Osteocyte (in vitro differentiated cells): ENCODE measurements at regions not wholly inside any gene's neighbourhood (a gene's known extent, or its start where the extent isn't known, plus 50 kb on each side); places are given as distances from the start of the nearest gene placed in this dataset.

Experiments used
- DNase-seq: peaks from one replicate; pipeline ENCODE4 v3.0.0; 2021; ENCODE audit warnings: mixed read lengths; ENCODE audit not compliant: unreplicated experiment; ENCODE audit errors: extremely low spot score
- H3K27ac Mint-ChIP-seq: one replicate; pipeline ENCODE4 v1.8.0; 2021; ENCODE audit warnings: mild to moderate bottlenecking, mixed read lengths; ENCODE audit not compliant: unreplicated experiment
- H3K27me3 Mint-ChIP-seq: one replicate; pipeline ENCODE4 v1.8.0; 2021; ENCODE audit warnings: mixed read lengths; ENCODE audit not compliant: unreplicated experiment
- H3K36me3 Mint-ChIP-seq: one replicate; pipeline ENCODE4 v1.8.0; 2021; ENCODE audit warnings: mixed read lengths; ENCODE audit not compliant: unreplicated experiment
- H3K4me1 Mint-ChIP-seq: one replicate; pipeline ENCODE4 v1.8.0; 2021; ENCODE audit warnings: mixed read lengths; ENCODE audit not compliant: unreplicated experiment
- H3K4me3 Mint-ChIP-seq: one replicate; pipeline ENCODE4 v1.8.0; 2021; ENCODE audit warnings: mild to moderate bottlenecking, moderate library complexity, mixed read lengths; ENCODE audit not compliant: unreplicated experiment
- H3K9me3 Mint-ChIP-seq: one replicate; pipeline ENCODE4 v1.8.0; 2021; ENCODE audit warnings: mixed read lengths; ENCODE audit not compliant: unreplicated experiment
- TF ChIP-seq, protein P1 (sequence below): fragments of 200-600 bp; sonication (generic); IDR thresholded peaks from 2 replicates; pipeline ENCODE4 v1.5.0; 2021; ENCODE audit warnings: antibody characterized with exemption, mild to moderate bottlenecking, moderate library complexity

DNA sequence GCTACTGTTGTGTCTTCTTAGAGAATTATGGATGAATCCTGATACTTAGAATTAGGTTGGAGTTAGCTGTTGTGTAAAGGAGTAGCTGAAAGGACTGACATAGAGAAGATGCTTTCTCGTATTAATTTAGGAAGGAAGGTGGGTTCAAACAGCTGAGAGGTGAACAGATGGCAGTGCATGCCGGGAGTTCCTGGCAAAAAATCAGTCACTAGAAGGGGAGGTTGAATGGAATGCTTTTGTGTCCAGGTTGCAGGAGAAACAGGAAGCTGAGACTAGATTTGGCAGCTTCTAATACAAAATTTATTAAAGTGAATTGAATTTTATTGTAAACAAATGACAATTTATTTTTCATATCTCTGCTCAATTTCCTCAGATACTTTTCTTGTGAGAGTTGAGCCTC lies 70.8 kb downstream of the BTG1 start:
- Mint-ChIP-seq H3K36me3 (no peaks in the 10 kb centered on the region), H3K4me1 (peaks cover 63% of the 10 kb centered on the region), H3K27me3 (no peaks in the 10 kb centered on the region), H3K4me3 (no peak overlapping the region), H3K27ac (peak overlapping the region; percentile 95), H3K9me3 (peaks cover 6% of the 10 kb centered on the region)
- DNase-seq: no peak
- TF ChIP-seq, protein P1, sequence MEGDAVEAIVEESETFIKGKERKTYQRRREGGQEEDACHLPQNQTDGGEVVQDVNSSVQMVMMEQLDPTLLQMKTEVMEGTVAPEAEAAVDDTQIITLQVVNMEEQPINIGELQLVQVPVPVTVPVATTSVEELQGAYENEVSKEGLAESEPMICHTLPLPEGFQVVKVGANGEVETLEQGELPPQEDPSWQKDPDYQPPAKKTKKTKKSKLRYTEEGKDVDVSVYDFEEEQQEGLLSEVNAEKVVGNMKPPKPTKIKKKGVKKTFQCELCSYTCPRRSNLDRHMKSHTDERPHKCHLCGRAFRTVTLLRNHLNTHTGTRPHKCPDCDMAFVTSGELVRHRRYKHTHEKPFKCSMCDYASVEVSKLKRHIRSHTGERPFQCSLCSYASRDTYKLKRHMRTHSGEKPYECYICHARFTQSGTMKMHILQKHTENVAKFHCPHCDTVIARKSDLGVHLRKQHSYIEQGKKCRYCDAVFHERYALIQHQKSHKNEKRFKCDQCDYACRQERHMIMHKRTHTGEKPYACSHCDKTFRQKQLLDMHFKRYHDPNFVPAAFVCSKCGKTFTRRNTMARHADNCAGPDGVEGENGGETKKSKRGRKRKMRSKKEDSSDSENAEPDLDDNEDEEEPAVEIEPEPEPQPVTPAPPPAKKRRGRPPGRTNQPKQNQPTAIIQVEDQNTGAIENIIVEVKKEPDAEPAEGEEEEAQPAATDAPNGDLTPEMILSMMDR: no peak

DNA sequence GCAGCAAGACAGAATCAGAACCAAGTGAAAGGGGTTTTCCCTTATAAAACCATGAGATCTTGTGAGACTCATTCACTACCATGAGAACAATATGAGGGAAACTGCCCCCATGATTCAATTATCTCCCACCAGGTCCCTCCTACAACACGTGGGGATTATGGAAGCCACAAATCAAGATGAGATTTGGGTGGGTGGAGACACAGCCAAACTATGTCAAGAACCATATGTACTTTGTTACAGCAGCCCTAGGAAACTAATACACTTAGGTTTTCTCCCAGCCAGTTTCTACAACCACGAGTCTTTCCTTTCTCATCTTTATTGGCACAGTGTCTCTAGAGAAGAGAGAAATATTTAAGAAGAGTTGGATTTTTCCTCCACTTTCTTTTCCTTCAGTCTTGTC lies 72.6 kb downstream of the BTG1 start:
- Mint-ChIP-seq H3K27ac (no peak overlapping the region), H3K27me3 (no peaks in the 10 kb centered on the region), H3K4me1 (peaks cover 55% of the 10 kb centered on the region), H3K4me3 (no peak overlapping the region), H3K9me3 (peaks cover 10% of the 10 kb centered on the region), H3K36me3 (no peaks in the 10 kb centered on the region)
- no peak for DNase-seq
- TF ChIP-seq, protein P1: no peak

DNA sequence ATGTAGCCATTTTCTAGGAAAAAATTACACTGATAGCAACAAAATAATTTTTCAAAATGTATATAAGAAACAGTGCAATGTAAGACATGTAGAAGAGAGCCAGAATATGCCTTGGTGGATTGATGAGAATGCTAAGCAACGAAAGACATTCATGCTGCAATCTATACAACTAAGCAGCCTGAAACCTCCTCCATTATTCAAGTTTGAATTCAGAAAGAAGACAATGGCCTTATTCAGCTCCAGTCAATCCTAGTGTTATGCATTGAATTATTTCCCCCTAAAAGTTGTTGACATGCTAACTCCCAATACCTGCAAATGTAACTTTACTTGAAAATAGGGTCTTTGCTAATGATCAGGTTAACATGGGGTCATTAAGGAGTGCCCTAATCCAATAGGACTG lies 73.5 kb downstream of the BTG1 start:
- Mint-ChIP-seq H3K27me3 (no peaks in the 10 kb centered on the region), H3K4me1 (peaks cover 46% of the 10 kb centered on the region), H3K36me3 (no peaks in the 10 kb centered on the region), H3K4me3 (no peak overlapping the region), H3K9me3 (peaks cover 10% of the 10 kb centered on the region), H3K27ac (no peak overlapping the region)
- DNase-seq: no peak
- TF ChIP-seq, protein P1: no peak

DNA sequence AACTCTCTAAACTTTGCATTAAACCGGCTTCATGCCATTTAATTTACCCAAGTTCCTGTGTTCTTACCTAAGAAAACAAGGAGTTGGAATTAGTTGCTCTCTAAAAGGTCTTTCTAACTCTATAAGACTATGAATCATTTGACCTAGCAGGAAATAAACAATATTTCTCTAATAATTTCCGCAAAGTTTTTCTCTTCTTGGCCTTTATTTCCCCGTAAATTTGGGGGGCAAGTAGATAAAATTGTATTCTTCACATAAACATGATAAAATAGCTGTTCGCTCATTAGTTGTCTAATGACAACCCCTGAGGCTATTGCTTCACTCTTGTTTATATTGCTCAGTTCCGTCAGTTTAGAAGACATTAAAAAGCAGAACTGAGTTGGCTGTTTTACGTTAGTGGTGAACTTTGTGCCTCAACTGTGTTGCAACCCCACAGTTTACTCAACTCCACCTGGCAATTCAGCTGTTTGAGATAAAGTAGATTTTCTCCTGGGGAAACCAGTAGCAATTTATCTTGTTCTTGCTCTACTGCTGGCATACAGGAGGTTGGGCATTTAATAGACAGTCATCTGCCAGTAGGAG lies 74.7 kb downstream of the BTG1 start:
- H3K9me3 Mint-ChIP-seq: peaks cover 10% of the 10 kb centered on the region
- H3K36me3 Mint-ChIP-seq: no peaks in the 10 kb centered on the region
- no peak for DNase-seq
- peaks cover 36% of the 10 kb centered on the region for H3K4me1 Mint-ChIP-seq
- H3K27me3 Mint-ChIP-seq: no peaks in the 10 kb centered on the region
- H3K4me3 Mint-ChIP-seq: no peak overlapping the region
- H3K27ac Mint-ChIP-seq: no peak overlapping the region
- TF ChIP-seq, protein P1: no peak

DNA sequence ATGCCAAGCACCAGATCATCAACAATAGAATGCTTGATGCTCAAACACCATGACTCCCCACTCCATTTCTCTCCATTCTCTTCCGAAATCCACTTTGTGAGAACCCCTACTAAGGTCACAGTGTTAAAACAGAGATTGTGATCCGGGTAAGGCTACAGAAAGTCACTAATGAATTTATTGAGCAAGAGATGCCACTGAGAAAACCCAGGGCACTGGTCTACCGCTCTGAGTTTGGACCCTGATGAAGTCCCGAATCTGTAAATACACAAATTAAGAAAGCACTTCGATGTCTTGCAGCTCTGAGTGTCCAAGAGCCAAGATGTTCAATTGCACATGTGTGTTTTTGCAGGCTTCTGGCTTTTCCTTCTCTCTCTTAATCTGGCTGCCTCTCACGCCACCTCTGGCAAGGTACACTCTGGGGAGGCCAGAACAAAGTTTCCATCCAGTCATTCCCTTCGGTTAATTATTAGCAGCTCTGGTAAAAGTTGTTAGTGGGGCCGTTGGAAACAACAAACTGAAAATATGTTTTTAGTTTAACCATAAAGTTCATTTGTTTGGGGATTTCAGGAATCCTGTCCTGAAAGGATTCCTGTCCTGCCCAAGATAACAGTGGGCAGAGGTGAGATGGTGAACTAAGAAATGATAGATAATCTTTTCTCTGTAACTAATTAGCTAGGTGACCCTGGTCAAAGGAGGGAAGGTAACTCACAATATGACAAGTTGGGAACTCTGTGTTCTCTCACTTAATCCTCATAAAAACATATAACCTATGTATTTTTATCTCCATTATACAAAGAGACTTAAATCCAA lies 75.4 kb downstream of the BTG1 start:
- no peak for DNase-seq
- Mint-ChIP-seq H3K36me3 (no peaks in the 10 kb centered on the region), H3K4me1 (peaks cover 36% of the 10 kb centered on the region), H3K4me3 (no peak overlapping the region), H3K9me3 (peaks cover 10% of the 10 kb centered on the region), H3K27ac (peak overlapping the region; percentile 58), H3K27me3 (no peaks in the 10 kb centered on the region)
- TF ChIP-seq, protein P1: no peak
